ENCODE measurements at regions not wholly inside any gene's neighbourhood (a gene's known extent, or its start where the extent isn't known, plus 50 kb on each side); places are given as distances from the start of the nearest gene placed in this dataset.

DNA sequence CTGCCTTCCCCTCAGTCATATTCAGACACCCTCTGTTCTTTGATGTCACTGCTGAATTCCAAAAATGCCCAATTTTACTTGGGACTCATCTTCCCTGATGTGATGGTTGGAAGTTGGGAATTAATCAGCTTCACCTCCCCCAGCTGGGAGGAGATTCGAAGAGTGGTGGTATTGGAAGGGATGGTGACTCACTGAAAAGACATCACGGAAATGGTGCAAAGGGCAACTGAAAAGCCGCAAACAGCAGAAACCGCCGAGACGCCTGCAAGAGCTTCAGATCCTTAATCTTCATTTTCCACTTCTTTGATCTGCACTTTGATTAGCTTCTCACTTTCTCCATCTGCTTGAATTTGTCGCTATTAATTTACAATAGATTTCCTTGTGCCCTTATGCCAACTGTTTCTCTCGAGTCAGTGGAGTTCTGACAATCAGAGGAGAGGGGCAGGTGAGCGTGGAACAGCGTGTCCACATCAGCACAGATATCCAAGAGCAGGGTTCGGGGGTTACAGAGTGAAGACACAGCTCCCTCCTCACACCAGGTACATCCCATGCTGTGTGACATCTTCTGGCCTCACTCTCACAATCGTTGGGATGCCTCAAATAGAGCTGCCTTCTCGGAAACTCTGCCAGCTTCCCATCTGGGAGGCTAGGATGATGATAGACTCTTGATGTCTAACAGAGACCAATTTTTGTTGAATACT, 325.4 kb downstream of the BRD1 start:
- DNase-seq, result no peak

DNA sequence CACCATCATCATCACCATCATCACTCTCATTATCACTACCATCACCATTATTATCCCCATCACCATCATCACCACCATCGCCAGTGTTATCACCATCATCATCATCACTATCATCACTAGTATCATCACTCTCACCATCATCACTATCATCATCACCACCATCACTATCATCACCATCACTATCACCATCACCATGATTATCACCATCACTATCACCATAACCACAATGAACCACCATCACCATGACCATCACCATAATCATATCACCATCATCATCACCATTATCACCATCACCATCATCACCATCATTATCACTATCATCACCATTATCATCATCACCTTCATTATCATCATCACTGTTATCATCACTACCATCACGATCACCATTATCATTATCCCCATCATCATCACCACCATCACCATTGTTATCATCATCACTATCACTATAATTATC, 326.7 kb downstream of the BRD1 start:
- no peak for DNase-seq

GRCh38 chr22:49500076-49500460, 327.6 kb downstream of the BRD1 start:
- no peak for DNase-seq

- no peak for DNase-seq
These were observed 328.1 kb downstream of the BRD1 start for GRCh38 chr22:49499433-49500075.

DNA sequence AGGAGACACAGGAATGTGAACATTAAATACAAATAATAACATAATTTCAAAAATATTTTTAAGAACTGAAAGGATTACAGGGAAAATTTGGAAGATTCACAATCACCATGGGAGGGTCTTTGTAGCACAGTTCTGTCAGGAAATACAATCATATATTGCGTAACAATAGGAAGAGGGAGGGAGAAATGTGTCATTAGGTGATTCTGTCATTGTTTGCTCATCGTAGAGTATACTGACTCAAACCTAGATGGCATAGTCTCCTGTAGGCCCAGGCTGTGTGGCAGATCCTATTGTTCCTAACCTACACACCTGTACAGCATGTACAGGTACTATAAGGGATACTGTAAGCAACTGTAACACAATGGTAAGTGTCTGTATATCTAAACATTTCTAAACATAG, 330.4 kb downstream of the BRD1 start:
- DNase-seq, result no peak

DNA sequence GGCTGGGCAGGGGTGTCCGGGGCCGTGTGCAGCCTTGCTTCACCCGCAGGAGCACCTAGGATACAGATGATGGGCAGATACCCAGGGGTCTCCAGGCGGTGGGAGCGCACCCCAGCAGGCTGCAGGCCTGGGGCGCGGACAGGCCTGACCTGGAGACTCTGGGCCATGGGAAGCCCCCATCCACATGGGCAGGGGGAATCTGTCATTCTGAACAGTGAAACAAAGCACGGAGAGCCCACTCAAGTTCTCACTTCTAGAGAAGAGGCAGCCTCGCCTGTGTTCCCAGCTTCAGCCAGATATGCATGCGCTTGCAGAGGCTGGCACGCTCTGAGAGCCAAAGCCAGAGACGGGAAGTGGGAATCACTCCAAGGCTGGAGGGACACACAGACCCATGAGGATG, 333.1 kb downstream of the BRD1 start:
- no peak for DNase-seq

GRCh38 chr22:49492741-49493251, 334.9 kb downstream of the BRD1 start:
- no peak for DNase-seq

DNA sequence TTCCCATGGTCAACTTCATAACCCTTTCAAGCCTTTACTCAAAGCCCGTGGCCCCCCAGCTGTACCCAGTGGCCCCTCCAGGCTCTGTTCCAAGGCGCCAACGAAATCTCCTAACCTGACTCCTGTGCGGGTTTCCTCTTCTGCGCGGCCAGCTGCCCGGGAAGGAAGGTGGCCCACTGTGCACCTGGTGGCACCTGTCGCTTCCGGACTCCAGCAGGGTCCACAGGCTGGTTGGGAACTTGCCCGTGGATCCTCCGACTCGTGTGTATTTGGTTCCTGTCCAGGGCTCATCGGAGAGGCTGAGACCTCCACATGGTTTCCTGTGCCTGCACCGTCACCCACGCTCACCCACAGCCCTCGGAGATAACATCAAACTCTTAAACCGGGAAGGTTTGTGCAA, 335.4 kb downstream of the BRD1 start:
- DNase-seq, result no peak

DNA sequence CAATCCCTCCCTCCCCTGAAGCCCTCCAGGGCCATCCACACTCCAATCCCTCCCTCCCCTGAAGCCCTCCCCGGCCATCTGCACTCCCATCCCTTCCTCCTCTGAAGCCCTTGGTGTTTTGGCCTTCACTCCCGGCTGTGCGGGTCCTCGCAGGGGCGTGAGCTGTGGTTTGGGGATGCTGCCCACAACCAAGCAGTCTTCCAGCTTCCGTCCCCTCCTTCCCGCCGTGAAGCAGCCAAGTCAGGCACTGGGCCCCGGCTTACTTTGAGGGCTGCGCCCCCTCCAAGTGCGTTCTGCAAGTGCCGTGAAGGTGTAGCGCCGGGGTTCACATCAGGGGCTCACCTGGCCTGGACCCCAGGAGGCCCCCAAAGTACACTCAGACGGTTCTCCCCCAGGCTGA, 335.9 kb downstream of the BRD1 start:
- DNase-seq, result no peak

- no peak for DNase-seq
These were observed 336.4 kb downstream of the BRD1 start for GRCh38 chr22:49491221-49491635.

GRCh38 chr22:49490692-49491091, 337.0 kb downstream of the BRD1 start:
- no peak for DNase-seq

- DNase-seq, result no peak
These were observed 337.9 kb downstream of the BRD1 start for GRCh38 chr22:49489821-49490220.

DNA sequence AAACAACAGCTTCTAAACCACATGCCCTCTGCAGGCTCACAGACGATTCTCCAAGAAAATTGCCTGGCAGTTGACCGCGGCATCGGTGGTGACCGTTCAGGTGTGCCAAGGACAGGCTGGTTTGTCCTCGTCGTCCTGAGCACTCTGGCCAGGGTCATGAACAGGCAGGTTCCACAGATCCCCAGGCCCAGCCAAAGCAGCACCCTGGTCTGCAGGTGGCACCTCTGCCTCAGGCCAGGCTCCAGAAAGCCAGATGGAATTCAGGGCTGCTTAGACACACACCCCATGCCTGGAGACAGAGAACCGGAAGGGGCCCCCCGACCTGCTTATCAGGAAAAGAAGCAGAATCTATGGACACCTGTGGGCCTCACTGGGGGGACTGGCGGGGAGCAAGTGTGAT, 338.7 kb downstream of the BRD1 start:
- DNase-seq, result no peak

DNA sequence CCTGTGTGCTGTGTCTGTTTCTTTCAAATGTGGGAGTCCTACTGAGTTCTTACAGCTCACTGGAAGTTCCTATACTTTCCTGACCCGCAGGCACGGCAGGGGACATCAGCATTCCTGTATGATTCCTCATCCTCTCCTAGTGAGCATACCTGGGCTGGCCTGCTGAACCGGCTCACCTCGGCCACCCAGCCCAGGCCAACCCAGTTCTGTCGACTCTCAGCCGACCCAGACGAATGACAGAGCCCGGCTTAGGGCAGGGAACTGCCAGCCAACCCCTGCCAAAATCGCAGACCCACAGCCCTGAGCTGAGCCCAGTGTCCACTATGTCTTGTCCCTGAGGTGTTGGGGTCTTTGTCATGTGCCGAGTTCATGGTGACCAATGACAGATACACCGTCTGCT, 339.7 kb downstream of the BRD1 start:
- no peak for DNase-seq

DNA sequence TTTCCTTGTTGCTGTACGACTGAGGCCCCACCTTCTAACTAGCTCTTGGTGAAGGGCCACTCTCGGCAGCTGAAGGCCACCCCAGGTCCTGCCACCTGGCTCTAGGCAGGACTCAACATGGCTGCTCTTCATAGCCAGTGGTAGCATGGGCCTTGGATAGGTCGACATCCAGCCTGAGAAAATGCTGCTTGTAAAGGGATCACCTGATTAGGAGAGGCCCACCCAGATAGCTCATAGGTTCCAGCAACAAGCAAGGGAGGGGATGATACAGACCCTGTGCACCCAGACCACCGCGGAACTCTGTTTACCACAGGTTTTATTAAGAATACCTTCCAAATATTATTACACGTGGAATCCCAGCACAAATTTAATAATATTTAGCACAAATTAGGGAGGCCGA, 341.4 kb downstream of the BRD1 start:
- no peak for DNase-seq

DNA sequence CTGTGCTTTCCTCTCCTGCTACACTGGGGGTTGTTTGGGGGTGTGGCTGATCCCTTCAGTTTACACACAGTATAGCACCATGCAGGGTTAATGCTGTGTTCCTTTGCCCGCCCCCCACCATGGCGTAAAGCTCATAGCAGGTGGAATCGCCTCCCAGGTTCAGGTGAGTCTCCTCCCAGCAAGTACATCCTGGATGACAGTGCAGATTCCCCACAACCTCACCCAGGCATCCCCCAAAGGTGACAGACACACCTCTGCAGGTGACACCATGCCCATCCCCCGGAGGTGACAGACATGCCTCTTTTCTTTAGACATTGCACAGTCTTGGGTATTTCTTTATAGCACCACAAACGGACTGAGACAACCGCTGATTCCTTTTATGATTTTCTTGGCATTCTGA, 343.7 kb downstream of the BRD1 start:
- DNase-seq, result no peak

DNA sequence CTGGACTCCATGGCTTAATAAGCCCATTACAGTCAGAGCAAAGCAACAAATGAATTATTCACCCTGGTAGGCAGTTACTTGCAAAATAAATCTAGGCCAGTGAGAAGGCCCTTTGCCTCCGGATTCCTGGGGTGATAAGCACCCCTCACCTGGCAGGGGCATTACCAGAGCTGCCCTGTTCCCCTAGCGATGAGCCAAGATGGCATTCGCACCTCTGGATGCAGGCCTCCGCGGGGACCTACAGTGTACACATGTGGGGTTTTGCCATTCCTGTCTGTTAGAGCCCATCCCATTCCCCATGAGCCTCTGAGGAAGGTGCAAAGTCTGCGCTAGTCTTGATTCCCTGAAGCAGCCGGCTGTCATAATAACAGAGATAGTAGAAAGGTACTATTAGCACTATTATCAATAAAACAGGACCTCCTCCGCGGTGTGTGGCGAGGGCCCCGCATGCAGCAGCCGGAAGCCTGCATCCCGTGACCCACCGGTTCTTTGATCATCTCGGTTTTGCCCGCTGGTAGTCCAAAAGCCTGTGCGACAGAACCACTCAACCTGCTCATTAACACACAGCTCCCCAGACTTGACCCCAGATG, 344.3 kb downstream of the BRD1 start:
- DNase-seq, result no peak

- DNase-seq, result no peak
These were observed 344.9 kb downstream of the BRD1 start for GRCh38 chr22:49482811-49483210.

DNA sequence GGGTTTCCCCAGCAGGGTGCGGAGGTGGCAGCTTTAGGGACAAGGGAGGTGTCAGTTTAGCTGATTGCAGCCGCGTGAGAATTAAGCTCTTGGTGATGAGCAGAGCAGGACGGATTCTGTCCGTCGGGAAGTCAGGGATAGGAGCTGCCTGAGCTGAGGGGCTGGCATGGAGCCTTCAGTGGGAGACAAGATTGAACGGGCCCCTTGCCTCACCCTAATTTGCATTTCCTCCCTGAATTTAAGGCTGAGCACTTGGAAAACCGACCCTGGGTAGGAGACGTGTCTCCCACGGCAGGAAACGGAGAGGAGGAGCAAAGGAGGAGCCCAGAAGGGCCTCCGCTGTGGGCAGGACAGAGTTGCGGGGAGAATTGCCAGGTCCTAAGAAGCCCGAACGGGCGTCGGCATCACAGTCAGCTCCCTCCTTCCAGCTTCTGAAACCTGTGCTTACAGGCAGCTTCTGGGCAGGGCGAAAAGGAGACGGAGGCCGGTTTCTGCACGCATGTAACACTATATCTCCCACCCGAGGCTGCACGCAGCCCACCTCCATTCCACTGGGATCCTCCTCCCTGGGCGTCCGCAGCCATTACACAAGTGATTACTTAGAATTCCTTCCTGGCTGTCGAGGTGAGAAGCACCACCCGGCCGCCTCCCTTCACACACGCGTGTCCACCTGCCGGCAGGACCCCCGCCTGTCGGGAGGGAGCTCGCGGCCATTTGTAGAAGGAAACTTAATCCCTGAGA, 345.8 kb downstream of the BRD1 start:
- DNase-seq, result no peak

DNA sequence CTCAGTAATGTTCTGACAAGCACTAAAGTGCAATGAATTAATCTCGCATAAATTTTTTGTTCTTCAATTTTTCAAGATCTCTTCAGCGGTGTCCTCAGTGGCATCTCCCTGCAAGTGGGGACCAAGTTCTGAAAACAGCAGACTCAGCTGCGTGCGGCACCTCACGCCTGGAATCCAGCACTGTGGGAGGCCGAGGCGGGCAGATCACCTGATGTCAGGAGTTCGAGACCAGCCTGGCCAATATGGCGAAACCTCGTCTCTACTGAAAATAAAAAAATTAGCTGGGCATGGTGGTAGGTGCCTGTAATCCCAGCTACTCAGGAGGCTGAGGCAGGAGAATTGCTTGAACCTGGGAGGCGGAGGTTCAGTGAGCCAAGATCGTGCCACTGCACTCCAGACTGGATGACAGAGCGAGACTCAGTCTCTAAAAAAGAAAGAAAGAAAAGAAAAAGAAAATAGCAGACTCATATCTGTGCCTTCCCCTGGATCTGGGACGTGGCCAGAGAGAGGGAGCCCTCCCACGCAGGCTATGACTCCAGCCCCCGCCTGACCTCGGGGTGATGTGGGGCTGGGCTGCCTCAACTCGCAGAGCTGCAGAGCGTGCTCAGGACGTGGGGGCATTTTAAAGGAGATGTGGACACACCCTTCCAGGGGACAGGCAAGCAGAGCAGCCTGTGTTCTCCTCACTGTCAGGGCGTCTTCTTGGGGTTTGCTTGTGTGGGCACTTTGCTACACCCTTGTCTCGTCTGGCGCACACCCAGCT, 346.6 kb downstream of the BRD1 start:
- DNase-seq, result no peak

- no peak for DNase-seq
These were observed 347.3 kb downstream of the BRD1 start for GRCh38 chr22:49480331-49480730.

DNA sequence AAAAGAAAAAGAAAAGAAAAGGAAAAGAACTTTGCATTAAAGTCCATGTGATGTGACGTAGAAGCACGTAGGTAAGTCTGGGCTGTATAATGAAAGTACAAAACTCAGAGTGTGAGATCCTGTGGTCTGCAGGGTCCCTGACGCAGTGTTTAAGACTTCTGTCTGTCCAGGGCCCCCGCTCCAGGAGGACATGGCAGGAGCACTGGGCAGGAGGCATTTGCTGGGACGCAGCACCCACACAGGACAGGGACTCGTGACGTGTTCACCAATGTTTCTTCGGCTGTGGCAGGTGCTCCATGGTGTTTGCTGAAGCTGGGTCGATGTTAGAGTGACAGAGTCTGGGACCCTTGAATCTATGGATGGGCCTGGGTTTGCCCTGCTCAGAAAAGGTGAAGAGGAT, 348.1 kb downstream of the BRD1 start:
- DNase-seq, result no peak

Measured in NCI-H187 (cell line).